Astrocyte (in vitro differentiated cells and primary cell): ENCODE measurements at regions not wholly inside any gene's neighbourhood (a gene's known extent, or its start where the extent isn't known, plus 50 kb on each side); places are given as distances from the start of the nearest gene placed in this dataset.

ENCODE experiments used
- DNase-seq: peaks from one replicate; pipeline ENCODE4 v3.0.0-alpha.2; 2010; ENCODE audit warnings: low read depth
- FAIRE-seq: peaks from 2 replicates; lab custom pipeline; 2011; peaks lifted over from hg19 to GRCh38; lab: Jason Lieb, UNC
- H2AFZ ChIP-seq: 2 replicates; pipeline ENCODE4 v1.6.0; 2012; ENCODE audit warnings: low read depth, low read length, inconsistent platforms
- H3K27ac ChIP-seq: 2 replicates; pipeline ENCODE4 v1.5.1; 2011; ENCODE audit warnings: low read depth, low read length, inconsistent platforms
- H3K27me3 ChIP-seq: 2 replicates; pipeline ENCODE4 v1.6.0; 2011; ENCODE audit warnings: low read length, inconsistent platforms; ENCODE audit not compliant: insufficient read depth
- H3K36me3 ChIP-seq: 2 replicates; pipeline ENCODE4 v1.5.1; 2011; ENCODE audit warnings: low read length, inconsistent platforms; ENCODE audit not compliant: insufficient read depth
- H3K4me1 ChIP-seq: 2 replicates; pipeline ENCODE4 v1.5.1; 2011; ENCODE audit warnings: low read length, inconsistent platforms; ENCODE audit not compliant: insufficient read depth
- H3K4me2 ChIP-seq: 2 replicates; pipeline ENCODE4 v1.6.0; 2012; ENCODE audit warnings: low read length, inconsistent platforms
- H3K4me3 ChIP-seq: 2 replicates; pipeline ENCODE4 v1.5.1; 2011; ENCODE audit warnings: low read depth, mild to moderate bottlenecking, low read length, inconsistent platforms; ENCODE audit not compliant: insufficient read depth
- H3K79me2 ChIP-seq: 2 replicates; pipeline ENCODE4 v1.6.0; 2012; ENCODE audit warnings: mild to moderate bottlenecking, low read length, inconsistent platforms; ENCODE audit not compliant: insufficient read depth
- H3K9ac ChIP-seq: 2 replicates; pipeline ENCODE4 v1.6.0; 2012; ENCODE audit warnings: mild to moderate bottlenecking, low read length, inconsistent platforms
- H3K9me3 ChIP-seq: 2 replicates; pipeline ENCODE4 v1.5.1; 2012; ENCODE audit warnings: low read depth, mild to moderate bottlenecking, low read length, inconsistent platforms; ENCODE audit not compliant: insufficient read depth
- H4K20me1 ChIP-seq: 2 replicates; pipeline ENCODE4 v1.6.0; 2012; ENCODE audit warnings: low read length, inconsistent platforms; ENCODE audit not compliant: insufficient read depth
- H3K27ac Mint-ChIP-seq: one replicate; pipeline ENCODE4 v1.8.0; 2021; ENCODE audit warnings: mild to moderate bottlenecking, mixed read lengths; ENCODE audit not compliant: unreplicated experiment
- H3K27me3 Mint-ChIP-seq: one replicate; pipeline ENCODE4 v1.8.0; 2021; ENCODE audit warnings: low read depth, mixed read lengths; ENCODE audit not compliant: unreplicated experiment
- H3K36me3 Mint-ChIP-seq: one replicate; pipeline ENCODE4 v1.8.0; 2021; ENCODE audit warnings: low read depth, mixed read lengths; ENCODE audit not compliant: unreplicated experiment
- H3K4me1 Mint-ChIP-seq: one replicate; pipeline ENCODE4 v1.8.0; 2021; ENCODE audit warnings: low read depth, mixed read lengths; ENCODE audit not compliant: unreplicated experiment
- H3K4me3 Mint-ChIP-seq: one replicate; pipeline ENCODE4 v1.8.0; 2021; ENCODE audit warnings: mild to moderate bottlenecking, moderate library complexity, mixed read lengths; ENCODE audit not compliant: unreplicated experiment
- H3K9me3 Mint-ChIP-seq: one replicate; pipeline ENCODE4 v1.8.0; 2021; ENCODE audit warnings: mild to moderate bottlenecking, mixed read lengths; ENCODE audit not compliant: unreplicated experiment
- EZH2 ChIP-seq: IDR thresholded peaks from 2 replicates; pipeline ENCODE4 v1.6.1; 2012; ENCODE audit warnings: mild to moderate bottlenecking, low read length, inconsistent platforms; ENCODE audit not compliant: insufficient read depth
- TF ChIP-seq, protein P1 (sequence below): IDR thresholded peaks from 2 replicates; pipeline ENCODE4 v1.5.1; 2011; ENCODE audit warnings: low read depth, mild to moderate bottlenecking, inconsistent platforms, low read length, moderate library complexity; ENCODE audit not compliant: insufficient read depth

DNA sequence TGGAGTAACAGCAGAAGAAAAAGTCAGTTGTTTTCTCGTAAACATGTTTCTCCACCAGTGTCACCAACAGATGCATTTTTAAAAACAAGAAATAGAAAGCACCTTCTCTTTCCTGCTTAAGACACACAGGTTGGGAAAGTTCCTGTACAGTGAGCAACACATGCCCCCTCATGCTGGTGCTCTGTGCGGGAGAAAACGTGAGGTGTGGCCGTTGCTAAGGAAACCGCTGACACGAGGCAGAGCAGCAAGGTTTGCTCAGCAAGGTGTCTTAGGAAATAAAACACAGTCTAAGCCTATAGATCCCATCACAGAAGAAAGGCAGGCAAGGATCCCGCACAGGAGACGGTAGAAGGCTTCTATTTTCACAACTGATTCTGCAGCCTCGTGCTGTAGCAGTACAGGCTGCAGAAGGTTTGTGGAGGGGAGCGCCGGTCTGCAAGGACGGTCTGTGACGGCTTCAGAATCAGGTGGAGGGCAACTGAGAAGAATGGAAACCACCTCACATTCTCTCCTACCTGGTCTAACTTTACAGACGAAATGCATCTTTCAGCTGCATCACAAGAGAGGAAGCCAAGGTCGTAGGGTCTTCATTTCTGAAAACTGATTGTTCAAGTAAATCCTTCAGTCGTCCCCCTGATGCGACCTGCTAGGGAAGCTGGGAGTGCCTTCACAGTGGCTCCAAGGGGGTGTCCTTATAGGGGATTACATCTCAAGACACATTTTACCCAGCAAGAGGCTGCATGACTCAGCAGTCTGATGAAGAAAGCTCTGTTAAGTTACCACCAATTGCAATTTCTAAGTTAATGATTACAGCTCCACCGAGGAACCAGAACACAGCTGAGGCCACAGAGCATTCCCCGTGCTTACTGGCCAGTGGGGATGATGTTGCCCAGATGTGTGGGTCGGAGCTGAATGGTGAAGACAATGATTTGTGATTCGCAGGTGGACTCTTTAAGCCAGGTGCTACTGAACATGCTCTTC, 150.7 kb upstream of the KLF14 start:
- peak; percentile 69 for DNase-seq
- peaks cover 27% of the 10 kb centered on the region for H3K36me3 Mint-ChIP-seq
- H3K4me3 ChIP-seq, result no peak overlapping the region
- peak overlapping the region; percentile 94 for H3K27ac Mint-ChIP-seq
- H3K27me3 ChIP-seq, result no peaks in the 10 kb centered on the region
- H4K20me1 ChIP-seq, result peaks cover 66% of the 10 kb centered on the region
- no peaks in the 10 kb centered on the region for H3K9me3 ChIP-seq
- peaks cover 48% of the 10 kb centered on the region for H3K4me1 ChIP-seq
- H3K4me2 ChIP-seq, result peak overlapping the region; percentile 83
- no peak overlapping the region for H3K4me3 Mint-ChIP-seq
- H3K4me1 Mint-ChIP-seq, result peaks cover 63% of the 10 kb centered on the region
- TF ChIP-seq EZH2, result no peak
- TF ChIP-seq, protein P1, sequence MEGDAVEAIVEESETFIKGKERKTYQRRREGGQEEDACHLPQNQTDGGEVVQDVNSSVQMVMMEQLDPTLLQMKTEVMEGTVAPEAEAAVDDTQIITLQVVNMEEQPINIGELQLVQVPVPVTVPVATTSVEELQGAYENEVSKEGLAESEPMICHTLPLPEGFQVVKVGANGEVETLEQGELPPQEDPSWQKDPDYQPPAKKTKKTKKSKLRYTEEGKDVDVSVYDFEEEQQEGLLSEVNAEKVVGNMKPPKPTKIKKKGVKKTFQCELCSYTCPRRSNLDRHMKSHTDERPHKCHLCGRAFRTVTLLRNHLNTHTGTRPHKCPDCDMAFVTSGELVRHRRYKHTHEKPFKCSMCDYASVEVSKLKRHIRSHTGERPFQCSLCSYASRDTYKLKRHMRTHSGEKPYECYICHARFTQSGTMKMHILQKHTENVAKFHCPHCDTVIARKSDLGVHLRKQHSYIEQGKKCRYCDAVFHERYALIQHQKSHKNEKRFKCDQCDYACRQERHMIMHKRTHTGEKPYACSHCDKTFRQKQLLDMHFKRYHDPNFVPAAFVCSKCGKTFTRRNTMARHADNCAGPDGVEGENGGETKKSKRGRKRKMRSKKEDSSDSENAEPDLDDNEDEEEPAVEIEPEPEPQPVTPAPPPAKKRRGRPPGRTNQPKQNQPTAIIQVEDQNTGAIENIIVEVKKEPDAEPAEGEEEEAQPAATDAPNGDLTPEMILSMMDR, result no peak
- peak overlapping the region; percentile 84 for H3K9ac ChIP-seq
- no peak for FAIRE-seq
- H3K36me3 ChIP-seq, result peaks cover 75% of the 10 kb centered on the region
- no peaks in the 10 kb centered on the region for H3K27me3 Mint-ChIP-seq
- peaks cover 96% of the 10 kb centered on the region for H3K79me2 ChIP-seq
- H3K9me3 Mint-ChIP-seq, result no peaks in the 10 kb centered on the region
- no peak overlapping the region for H2AFZ ChIP-seq
- peak overlapping the region; percentile 96 for H3K27ac ChIP-seq

DNA sequence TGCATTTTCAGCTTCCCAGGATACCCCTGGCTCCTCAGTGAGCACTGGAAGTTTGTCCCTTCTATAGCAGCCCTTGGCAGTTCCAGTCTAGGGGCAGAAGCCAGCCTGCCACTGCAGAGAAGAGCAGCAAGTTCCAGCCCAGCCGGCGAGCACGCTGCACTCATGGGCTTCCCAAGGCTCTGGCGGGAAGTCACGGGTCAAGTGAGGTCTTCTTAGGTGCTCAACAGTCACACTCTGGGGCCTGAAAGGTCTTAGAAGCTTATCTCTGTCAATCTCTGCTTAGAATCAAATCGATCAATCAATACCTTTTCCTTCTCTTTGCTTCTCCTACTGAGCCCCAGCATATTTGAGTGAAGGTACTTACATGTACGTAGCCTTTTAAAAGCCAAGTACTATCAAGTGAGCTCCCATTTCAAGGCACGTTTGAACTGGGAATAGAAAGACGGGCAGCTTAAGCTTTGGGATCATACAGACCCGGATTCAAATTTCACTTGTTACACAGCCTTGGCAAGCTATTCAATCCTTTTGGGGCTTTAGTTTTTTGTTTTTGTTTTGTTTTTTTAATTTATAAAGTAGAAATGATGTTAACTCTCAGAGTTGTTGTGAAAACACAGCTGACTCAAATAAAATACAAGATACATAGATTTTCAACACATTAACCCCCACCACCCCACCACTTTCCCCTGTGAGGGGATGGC, 152.6 kb upstream of the KLF14 start:
- H3K4me1 ChIP-seq, result peaks cover 66% of the 10 kb centered on the region
- peak overlapping the region; percentile 96 for H3K27ac ChIP-seq
- H4K20me1 ChIP-seq, result peaks cover 66% of the 10 kb centered on the region
- no peak for TF ChIP-seq EZH2
- TF ChIP-seq, protein P1, result no peak
- H3K4me1 Mint-ChIP-seq, result peaks cover 68% of the 10 kb centered on the region
- peaks cover 98% of the 10 kb centered on the region for H3K79me2 ChIP-seq
- peak overlapping the region; percentile 74 for H3K4me3 Mint-ChIP-seq
- H3K27me3 Mint-ChIP-seq, result no peaks in the 10 kb centered on the region
- DNase-seq, result no peak
- no peaks in the 10 kb centered on the region for H3K27me3 ChIP-seq
- no peak for FAIRE-seq
- peak overlapping the region; percentile 83 for H3K4me2 ChIP-seq
- H3K36me3 Mint-ChIP-seq, result peaks cover 27% of the 10 kb centered on the region
- peak overlapping the region; percentile 98 for H3K27ac Mint-ChIP-seq
- peaks cover 74% of the 10 kb centered on the region for H3K36me3 ChIP-seq
- no peaks in the 10 kb centered on the region for H3K9me3 ChIP-seq
- no peak overlapping the region for H2AFZ ChIP-seq
- H3K4me3 ChIP-seq, result peak overlapping the region; percentile 11
- H3K9ac ChIP-seq, result peak overlapping the region; percentile 84
- H3K9me3 Mint-ChIP-seq, result no peaks in the 10 kb centered on the region
